GM20431 (cell line): ENCODE measurements at regions not wholly inside any gene's neighbourhood (a gene's known extent, or its start where the extent isn't known, plus 50 kb on each side); places are given as distances from the start of the nearest gene placed in this dataset.
"Not testable (repeated sequence)": the region's sequence is repeated elsewhere in the genome, so short reads cannot be mapped to it uniquely, and the experiment has no call there.

Source experiments
- in situ Hi-C: fragments of 300-500 bp; cut with MseI, MboI; formaldehyde crosslinking; loops from one replicate; pipeline ENCODE4 v1.15.0; 2020; ENCODE audit warnings: low sequenced_read_pairs; ENCODE audit not compliant: unreplicated experiment

GRCh38 chr12:13425766-13426165 lies 229.2 kb downstream of the EMP1 start:
- in situ Hi-C loops, result no loop called here

GRCh38 chr12:13422291-13422690 lies 225.8 kb downstream of the EMP1 start:
- in situ Hi-C loops, result no loop called here

GRCh38 chr12:13417516-13417915 lies 221.0 kb downstream of the EMP1 start:
- in situ Hi-C loops, result no loop called here

GRCh38 chr12:13411287-13411686 lies 214.8 kb downstream of the EMP1 start:
- in situ Hi-C loops, result no loop called here

- in situ Hi-C loops, result no loop called here
These were observed 209.6 kb downstream of the EMP1 start for GRCh38 chr12:13405961-13406703.

GRCh38 chr12:13404631-13405473 lies 208.3 kb downstream of the EMP1 start:
- in situ Hi-C loops, result no loop called here

- in situ Hi-C loops, result no loop called here
These were observed 207.6 kb downstream of the EMP1 start for GRCh38 chr12:13404111-13404628.

- in situ Hi-C loops, result not testable (repeated sequence)
These were observed 194.8 kb downstream of the EMP1 start for GRCh38 chr12:13391375-13391774.

GRCh38 chr12:13390918-13391317 lies 194.4 kb downstream of the EMP1 start:
- in situ Hi-C loops, result no loop called here

- in situ Hi-C loops, result no loop called here
These were observed 193.9 kb downstream of the EMP1 start for GRCh38 chr12:13390381-13390861.

GRCh38 chr12:13387101-13387500 lies 190.6 kb downstream of the EMP1 start:
- in situ Hi-C loops, result no loop called here

- in situ Hi-C loops, result no loop called here
These were observed 190.0 kb downstream of the EMP1 start for GRCh38 chr12:13386323-13387039.

- in situ Hi-C loops, result no loop called here
These were observed 186.9 kb downstream of the EMP1 start for GRCh38 chr12:13383379-13383778.

GRCh38 chr12:13380297-13380696 lies 183.8 kb downstream of the EMP1 start:
- in situ Hi-C loops, result no loop called here

- in situ Hi-C loops, result no loop called here
These were observed 183.1 kb downstream of the EMP1 start for GRCh38 chr12:13379531-13380188.

GRCh38 chr12:13377698-13378097 lies 181.2 kb downstream of the EMP1 start:
- in situ Hi-C loops, result no loop called here

- in situ Hi-C loops, result no loop called here
These were observed 180.3 kb downstream of the EMP1 start for GRCh38 chr12:13376610-13377373.

- in situ Hi-C loops, result no loop called here
These were observed 179.2 kb downstream of the EMP1 start for GRCh38 chr12:13375583-13376345.
